ENCODE measurements at regions not wholly inside any gene's neighbourhood (a gene's known extent, or its start where the extent isn't known, plus 50 kb on each side); places are given as distances from the start of the nearest gene placed in this dataset.

- no peak for DNase-seq (ENCODE audit: low spot score)
These were observed 257.3 kb upstream of the NT5E start for GRCh38 chr6:85192596-85192995.

- DNase-seq (ENCODE audit: low spot score): peak; percentile 55
These were observed 257.7 kb upstream of the NT5E start for GRCh38 chr6:85192186-85192585.

- peak; percentile 37 for DNase-seq (ENCODE audit: low spot score)
These were observed 258.2 kb upstream of the NT5E start for GRCh38 chr6:85191656-85192055.

- DNase-seq (ENCODE audit: low spot score): peak; percentile 46
These were observed 263.2 kb upstream of the NT5E start for GRCh38 chr6:85186546-85187175.

GRCh38 chr6:85185977-85186376, 263.9 kb upstream of the NT5E start:
- no peak for DNase-seq (ENCODE audit: low spot score)

- no peak for DNase-seq (ENCODE audit: low spot score)
These were observed 266.0 kb upstream of the NT5E start for GRCh38 chr6:85183841-85184240.

- no peak for DNase-seq (ENCODE audit: low spot score)
These were observed 277.2 kb upstream of the NT5E start for GRCh38 chr6:85172705-85173104.

- no peak for DNase-seq (ENCODE audit: low spot score)
These were observed 277.7 kb upstream of the NT5E start for GRCh38 chr6:85172161-85172560.

GRCh38 chr6:85169189-85169588, 280.7 kb upstream of the NT5E start:
- no peak for DNase-seq (ENCODE audit: low spot score)

- DNase-seq (ENCODE audit: low spot score): no peak
These were observed 281.7 kb upstream of the NT5E start for GRCh38 chr6:85168146-85168545.

GRCh38 chr6:85166114-85166741, 283.7 kb upstream of the NT5E start:
- DNase-seq (ENCODE audit: low spot score): no peak

- DNase-seq (ENCODE audit: low spot score): no peak
These were observed 286.5 kb upstream of the NT5E start for GRCh38 chr6:85163156-85164080.

- no peak for DNase-seq (ENCODE audit: low spot score)
These were observed 292.6 kb upstream of the NT5E start for GRCh38 chr6:85157311-85157710.

GRCh38 chr6:85143676-85144075, 306.2 kb upstream of the NT5E start:
- DNase-seq (ENCODE audit: low spot score): peak; percentile 14

GRCh38 chr6:85137865-85138264, 312.0 kb upstream of the NT5E start:
- no peak for DNase-seq (ENCODE audit: low spot score)

GRCh38 chr6:85136310-85136709, 313.6 kb upstream of the NT5E start:
- no peak for DNase-seq (ENCODE audit: low spot score)

- DNase-seq (ENCODE audit: low spot score): peak; percentile 46
These were observed 314.3 kb upstream of the NT5E start for GRCh38 chr6:85135376-85136094.

GRCh38 chr6:85134172-85134571, 315.7 kb upstream of the NT5E start:
- DNase-seq (ENCODE audit: low spot score): no peak

GRCh38 chr6:85132091-85132490, 317.8 kb upstream of the NT5E start:
- no peak for DNase-seq (ENCODE audit: low spot score)

- no peak for DNase-seq (ENCODE audit: low spot score)
These were observed 319.1 kb upstream of the NT5E start for GRCh38 chr6:85130743-85131142.

GRCh38 chr6:85129881-85130280, 320.0 kb upstream of the NT5E start:
- no peak for DNase-seq (ENCODE audit: low spot score)

- no peak for DNase-seq (ENCODE audit: low spot score)
These were observed 321.1 kb upstream of the NT5E start for GRCh38 chr6:85128781-85129180.
